HepG2 (cell line): ENCODE measurements at regions not wholly inside any gene's neighbourhood (a gene's known extent, or its start where the extent isn't known, plus 50 kb on each side); places are given as distances from the start of the nearest gene placed in this dataset.

ENCODE experiments used
- ADNP ChIP-seq: sonication (generic); formaldehyde crosslinking; IDR thresholded peaks from 2 replicates; pipeline ENCODE4 v1.4.0; 2020; ENCODE audit warnings: missing genetic modification reagents
- ARNTL ChIP-seq: sonication (generic); formaldehyde crosslinking; IDR thresholded peaks from 2 replicates; pipeline ENCODE4 v1.4.0; 2020; ENCODE audit warnings: mild to moderate bottlenecking, missing genetic modification reagents
- ATF2 ChIP-seq: sonication (generic); formaldehyde crosslinking; IDR thresholded peaks from 2 replicates; pipeline ENCODE4 v1.4.0; 2020; ENCODE audit warnings: missing genetic modification reagents
- EZH2 ChIP-seq: conservative IDR thresholded peaks from 2 replicates; pipeline ENCODE4 v1.6.1; 2012; ENCODE audit warnings: mild to moderate bottlenecking, low read depth, low read length, moderate library complexity
- HNRNPK ChIP-seq: fragments of 200-400 bp; formaldehyde crosslinking; IDR thresholded peaks from 2 replicates; pipeline ENCODE4 v1.6.1; 2018; ENCODE audit warnings: low read length, low read depth, moderate library complexity, mild to moderate bottlenecking; ENCODE audit not compliant: poor library complexity, severe bottlenecking
- IRF9 ChIP-seq: sonication (generic); formaldehyde crosslinking; IDR thresholded peaks from 2 replicates; pipeline ENCODE4 v1.8.0; 2022; ENCODE audit warnings: missing genetic modification reagents, mild to moderate bottlenecking, borderline replicate concordance
- NFYC ChIP-seq: IDR thresholded peaks from 2 replicates; pipeline ENCODE4 v1.6.1; 2016; ENCODE audit warnings: missing genetic modification reagents, missing compliant biosample characterization
- RAD21 ChIP-seq: fragments of 450-650 bp; formaldehyde crosslinking; IDR thresholded peaks from 2 replicates; pipeline ENCODE4 v1.5.0; 2020; ENCODE audit warnings: mild to moderate bottlenecking
- SIN3A ChIP-seq: IDR thresholded peaks from 2 replicates; pipeline ENCODE4 v1.6.1; 2011; ENCODE audit warnings: low read depth, mild to moderate bottlenecking, control low read depth, low read length, borderline replicate concordance
- SMYD3 ChIP-seq: sonication (generic); formaldehyde crosslinking; IDR thresholded peaks from 2 replicates; pipeline ENCODE4 v1.8.1; 2023; ENCODE audit warnings: mild to moderate bottlenecking, missing genetic modification reagents
- STAT5B ChIP-seq: sonication (generic); formaldehyde crosslinking; IDR thresholded peaks from 2 replicates; pipeline ENCODE4 v1.4.0; 2020; ENCODE audit warnings: missing genetic modification reagents
- TBP ChIP-seq: sonication (generic); formaldehyde crosslinking; IDR thresholded peaks from 2 replicates; pipeline ENCODE4 v1.5.0; 2020; ENCODE audit warnings: missing genetic modification reagents
- ZNF256 ChIP-seq: sonication (generic); formaldehyde crosslinking; conservative IDR thresholded peaks from 2 replicates; pipeline ENCODE4 v1.4.0; 2020; ENCODE audit warnings: missing genetic modification reagents
- ZNF552 ChIP-seq: sonication (generic); formaldehyde crosslinking; IDR thresholded peaks from 2 replicates; pipeline ENCODE4 v1.9.0; 2022; ENCODE audit warnings: missing genetic modification reagents, mild to moderate bottlenecking, borderline replicate concordance

- no peak for TF ChIP-seq STAT5B (CRISPR knock-in tag)
- no peak for TF ChIP-seq SMYD3 (CRISPR knock-in tag)
- TF ChIP-seq RAD21 (CRISPR knock-in tag) = no peak
- no peak for TF ChIP-seq IRF9 (CRISPR knock-in tag)
- TF ChIP-seq NFYC (CRISPR knock-in tag) = no peak
- TF ChIP-seq EZH2 = no peak
- TF ChIP-seq SIN3A = no peak
- no peak for TF ChIP-seq ATF2
- TF ChIP-seq TBP = no peak
- TF ChIP-seq ZNF552 = no peak
- TF ChIP-seq ZNF256 (CRISPR knock-in tag) = no peak
- no peak for TF ChIP-seq HNRNPK
- no peak for TF ChIP-seq ARNTL
- TF ChIP-seq ADNP (CRISPR knock-in tag) = no peak
Measured at GRCh38 chr6:167056370-167056769, 57.2 kb downstream of the CEP43 start.
